ENCODE measurements at regions not wholly inside any gene's neighbourhood (a gene's known extent, or its start where the extent isn't known, plus 50 kb on each side); places are given as distances from the start of the nearest gene placed in this dataset.

- no peaks in the 10 kb centered on the region for H3K36me3 ChIP-seq
- H3K27ac ChIP-seq: no peak overlapping the region
- WGBS, 4 donors: 69 to 95% (median 76%) methylated on average over 4 of the region's 4 CpGs
- TF ChIP-seq POLR2A (IDR thresholded peaks at IDR 0.05): no peak
- TF ChIP-seq CTCF (IDR thresholded peaks at IDR 0.05): no peak
- no peak for ATAC-seq
- H3K9me3 ChIP-seq: no peaks in the 10 kb centered on the region
- intact Hi-C loops (cut with DNase I): no loop called here
- H3K4me1 ChIP-seq: no peaks in the 10 kb centered on the region
- no peaks in the 10 kb centered on the region for H3K27me3 ChIP-seq
- H3K4me3 ChIP-seq: no peak overlapping the region
- DNase-seq: no peak
Measured at GRCh38 chr5:82663225-82663624, 385.1 kb upstream of the RPS23 start.

GRCh38 chr5:82662340-82662739 is 384.2 kb upstream of the RPS23 start:
- Histone ChIP-seq H3K9me3 (no peaks in the 10 kb centered on the region), H3K36me3 (no peaks in the 10 kb centered on the region), H3K27ac (no peak overlapping the region), H3K4me1 (peaks cover 0 to 5% (median 0%) of the 10 kb centered on the region in 12 donors), H3K4me3 (no peak overlapping the region), H3K27me3 (no peaks in the 10 kb centered on the region)
- intact Hi-C loops (cut with DNase I): no loop called here
- WGBS, 4 donors: 52 to 70% (median 60%) methylated on average over 1 of the region's 1 CpG
- no peak for TF ChIP-seq POLR2A (IDR thresholded peaks at IDR 0.05)
- TF ChIP-seq CTCF (IDR thresholded peaks at IDR 0.05): no peak
- DNase-seq (no peak), ATAC-seq (no peak)

- Histone ChIP-seq H3K4me1 (peaks cover 0 to 9% (median 0%) of the 10 kb centered on the region in 12 donors), H3K4me3 (no peak overlapping the region), H3K27me3 (no peaks in the 10 kb centered on the region), H3K9me3 (no peaks in the 10 kb centered on the region), H3K36me3 (no peaks in the 10 kb centered on the region), H3K27ac (no peak overlapping the region)
- ATAC-seq (no peak), DNase-seq (no peak)
- no peak for TF ChIP-seq POLR2A (IDR thresholded peaks at IDR 0.05)
- TF ChIP-seq CTCF (IDR thresholded peaks at IDR 0.05): no peak
- WGBS, 4 donors: 78 to 83% (median 81%) methylated on average over 1 of the region's 1 CpG
- intact Hi-C loops (cut with DNase I): no loop called here
Measured at GRCh38 chr5:82661933-82662332, 383.8 kb upstream of the RPS23 start.

- WGBS, 4 donors: 89 to 95% (median 93%) methylated on average over 2 of the region's 2 CpGs
- DNase-seq: no peak
- Histone ChIP-seq H3K4me1 (peaks cover 0 to 13% (median under 1%) of the 10 kb centered on the region in 12 donors), H3K36me3 (no peaks in the 10 kb centered on the region), H3K4me3 (no peak overlapping the region), H3K27me3 (no peaks in the 10 kb centered on the region), H3K9me3 (no peaks in the 10 kb centered on the region), H3K27ac (no peak overlapping the region)
- ATAC-seq: no peak
- intact Hi-C loops (cut with DNase I): no loop called here
- TF ChIP-seq CTCF (IDR thresholded peaks at IDR 0.05) (no peak), POLR2A (IDR thresholded peaks at IDR 0.05) (no peak)
Measured at GRCh38 chr5:82661462-82661861, 383.3 kb upstream of the RPS23 start.
